ENCODE measurements at regions not wholly inside any gene's neighbourhood (a gene's known extent, or its start where the extent isn't known, plus 50 kb on each side); places are given as distances from the start of the nearest gene placed in this dataset.

DNA sequence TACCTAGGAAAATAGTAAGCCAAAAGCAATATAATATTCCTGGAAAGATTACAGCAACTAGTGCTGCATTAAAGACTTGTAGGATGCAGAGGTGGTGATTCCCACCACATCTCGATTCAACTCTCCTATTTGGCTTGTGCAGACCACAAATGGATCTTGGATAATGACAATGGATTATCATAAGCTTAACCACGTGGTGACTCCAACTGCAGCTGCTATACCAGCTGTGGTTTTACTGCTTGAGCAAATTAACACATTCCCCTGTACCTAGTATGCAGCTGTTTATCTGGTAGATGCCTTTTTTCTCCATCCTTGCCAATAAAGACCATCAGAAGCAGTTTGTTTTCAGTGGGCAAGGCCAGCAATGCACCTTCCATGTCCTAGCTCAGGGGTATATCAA lies 542.7 kb upstream of the ADGRL4 start:
- TF ChIP-seq GATAD2A (CRISPR knock-in tag; IDR thresholded peaks at IDR 0.05), result no peak
- no peak for TF ChIP-seq SETDB1 (CRISPR knock-in tag; IDR thresholded peaks at IDR 0.05; ENCODE audit: borderline replicate concordance)
- TF ChIP-seq ZNF776 (CRISPR knock-in tag; IDR thresholded peaks at IDR 0.05), result no peak
- TF ChIP-seq, protein P1, sequence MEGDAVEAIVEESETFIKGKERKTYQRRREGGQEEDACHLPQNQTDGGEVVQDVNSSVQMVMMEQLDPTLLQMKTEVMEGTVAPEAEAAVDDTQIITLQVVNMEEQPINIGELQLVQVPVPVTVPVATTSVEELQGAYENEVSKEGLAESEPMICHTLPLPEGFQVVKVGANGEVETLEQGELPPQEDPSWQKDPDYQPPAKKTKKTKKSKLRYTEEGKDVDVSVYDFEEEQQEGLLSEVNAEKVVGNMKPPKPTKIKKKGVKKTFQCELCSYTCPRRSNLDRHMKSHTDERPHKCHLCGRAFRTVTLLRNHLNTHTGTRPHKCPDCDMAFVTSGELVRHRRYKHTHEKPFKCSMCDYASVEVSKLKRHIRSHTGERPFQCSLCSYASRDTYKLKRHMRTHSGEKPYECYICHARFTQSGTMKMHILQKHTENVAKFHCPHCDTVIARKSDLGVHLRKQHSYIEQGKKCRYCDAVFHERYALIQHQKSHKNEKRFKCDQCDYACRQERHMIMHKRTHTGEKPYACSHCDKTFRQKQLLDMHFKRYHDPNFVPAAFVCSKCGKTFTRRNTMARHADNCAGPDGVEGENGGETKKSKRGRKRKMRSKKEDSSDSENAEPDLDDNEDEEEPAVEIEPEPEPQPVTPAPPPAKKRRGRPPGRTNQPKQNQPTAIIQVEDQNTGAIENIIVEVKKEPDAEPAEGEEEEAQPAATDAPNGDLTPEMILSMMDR (CRISPR knock-in tag; IDR thresholded peaks at IDR 0.05), result no peak
- TF ChIP-seq, protein P2, sequence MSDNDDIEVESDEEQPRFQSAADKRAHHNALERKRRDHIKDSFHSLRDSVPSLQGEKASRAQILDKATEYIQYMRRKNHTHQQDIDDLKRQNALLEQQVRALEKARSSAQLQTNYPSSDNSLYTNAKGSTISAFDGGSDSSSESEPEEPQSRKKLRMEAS (IDR thresholded peaks at IDR 0.05), result no peak
- TF ChIP-seq ZNF674 (CRISPR knock-in tag; IDR thresholded peaks at IDR 0.05; ENCODE audit: low read depth), result no peak
- no peak for TF ChIP-seq KAT2B (IDR thresholded peaks at IDR 0.05; ENCODE audit: borderline replicate concordance, low read depth, low read length)
- no peak for TF ChIP-seq FOXO1 (CRISPR knock-in tag; IDR thresholded peaks at IDR 0.05)
- TF ChIP-seq KDM5A (IDR thresholded peaks at IDR 0.05; ENCODE audit: borderline replicate concordance, low read length), result no peak
- no peak for TF ChIP-seq BCL6 (CRISPR knock-in tag; IDR thresholded peaks at IDR 0.05)
- TF ChIP-seq REST (IDR thresholded peaks at IDR 0.05; ENCODE audit: borderline replicate concordance in 1 of 2, low read depth in 1 of 2, low read length in 2 of 2), result no peak
- no peak for TF ChIP-seq POLR2AphosphoS5 (IDR thresholded peaks at IDR 0.05; ENCODE audit: low read depth, low read length)
- no peak for TF ChIP-seq RAD51 (IDR thresholded peaks at IDR 0.05; ENCODE audit: borderline replicate concordance)
- no peak for TF ChIP-seq ZNF703 (CRISPR knock-in tag; IDR thresholded peaks at IDR 0.05; ENCODE audit: borderline replicate concordance)

Data from HepG2 (cell line).